SK-MEL-5 (cell line): ENCODE measurements at regions not wholly inside any gene's neighbourhood (a gene's known extent, or its start where the extent isn't known, plus 50 kb on each side); places are given as distances from the start of the nearest gene placed in this dataset.
"Not testable (repeated sequence)": the region's sequence is repeated elsewhere in the genome, so short reads cannot be mapped to it uniquely, and the experiment has no call there.

ENCODE experiments used
- DNase-seq: peaks from one replicate; pipeline ENCODE4 v3.0.0-alpha.2; 2016; ENCODE audit warnings: low read depth, low spot score
- in situ Hi-C: cut with HindIII; loops from 2 replicates; pipeline ENCODE4 v1.10.0; 2016; ENCODE audit warnings: low sequenced_read_pairs, high pct_unique_total_duplicates, low pct_unique_long_range_greater_than_20kb

DNA sequence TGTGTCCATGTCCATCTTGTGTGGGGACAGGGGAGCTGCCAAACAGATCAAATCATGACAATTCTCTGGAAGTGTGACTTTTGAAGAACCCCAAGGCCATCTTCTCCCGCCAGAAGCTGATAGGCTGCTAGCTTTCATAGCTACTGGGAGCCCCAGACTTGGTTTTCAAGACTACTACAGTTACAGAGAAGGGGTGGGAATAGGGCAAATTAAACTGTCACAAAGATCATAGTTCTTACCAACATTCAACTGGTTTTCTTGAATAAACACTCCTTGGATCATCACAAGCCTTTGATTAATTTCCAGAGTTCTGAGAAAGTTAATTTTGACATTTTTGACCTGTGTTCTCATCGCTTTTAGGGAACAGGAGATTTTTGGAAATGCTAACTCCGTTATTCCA, 67.8 kb upstream of the FARP1 start:
- DNase-seq, result no peak
- in situ Hi-C loops, result no loop called here

DNA sequence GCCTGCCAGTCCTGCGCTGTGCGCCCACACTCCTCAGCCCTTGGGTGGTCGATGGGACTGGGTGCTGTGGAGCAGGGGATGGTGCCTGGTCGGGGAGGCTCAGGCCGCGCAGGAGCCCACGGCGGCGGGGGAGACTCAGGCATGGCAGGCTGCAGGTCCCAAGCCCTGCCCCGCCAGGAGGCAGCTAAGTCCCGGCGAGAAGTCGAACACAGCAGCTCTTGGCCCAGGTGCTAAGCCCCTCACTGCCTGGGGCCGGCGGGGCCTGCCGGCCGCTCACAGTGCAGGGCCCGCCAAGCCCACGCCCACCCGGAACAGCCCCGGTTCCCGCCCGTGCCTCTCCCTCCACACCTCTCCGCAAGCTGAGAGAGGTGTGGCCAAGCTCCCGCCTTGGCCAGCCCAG, 66.6 kb upstream of the FARP1 start:
- in situ Hi-C loops, DNase-seq: not testable (repeated sequence)

DNA sequence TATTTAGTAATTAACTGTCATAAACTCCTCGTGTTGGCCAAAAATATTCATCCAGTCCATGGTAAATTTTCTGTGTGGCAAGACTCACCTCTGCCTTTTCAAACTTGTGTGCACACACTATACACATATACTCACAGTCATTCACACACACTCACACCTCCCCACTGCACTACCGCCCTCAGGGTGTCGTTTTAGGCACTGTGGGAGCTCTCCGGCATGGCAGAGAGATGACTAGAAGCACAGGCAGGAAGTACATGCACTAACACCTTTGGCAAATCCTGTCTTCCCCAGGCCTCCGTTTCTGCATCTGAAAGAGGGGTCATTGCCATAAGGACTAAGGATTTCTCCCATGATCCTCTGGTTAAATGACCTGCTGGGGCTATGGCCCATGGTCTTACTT, 62.6 kb upstream of the FARP1 start:
- DNase-seq, result no peak
- in situ Hi-C loops, result no loop called here

DNA sequence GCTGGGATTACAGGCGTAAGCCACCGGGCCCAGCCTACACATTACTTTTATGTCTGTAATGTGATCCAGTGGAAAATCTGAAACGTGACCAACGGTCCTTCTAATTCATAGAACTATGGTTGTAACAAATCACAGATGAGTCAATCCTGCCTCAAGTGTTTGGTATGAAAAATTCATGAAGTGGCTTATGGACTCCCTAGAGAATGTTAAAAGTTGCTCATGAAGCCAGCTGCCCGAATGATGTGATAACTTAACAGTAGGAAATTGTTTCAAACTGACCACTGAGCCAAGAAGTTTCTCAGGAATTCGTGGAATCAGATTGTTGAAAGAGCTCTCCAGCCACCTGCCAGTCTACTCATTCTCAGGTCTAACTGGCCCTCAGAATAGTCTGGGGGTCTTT, 59.4 kb upstream of the FARP1 start:
- DNase-seq, result peak; percentile 74
- in situ Hi-C loops, result no loop called here

DNA sequence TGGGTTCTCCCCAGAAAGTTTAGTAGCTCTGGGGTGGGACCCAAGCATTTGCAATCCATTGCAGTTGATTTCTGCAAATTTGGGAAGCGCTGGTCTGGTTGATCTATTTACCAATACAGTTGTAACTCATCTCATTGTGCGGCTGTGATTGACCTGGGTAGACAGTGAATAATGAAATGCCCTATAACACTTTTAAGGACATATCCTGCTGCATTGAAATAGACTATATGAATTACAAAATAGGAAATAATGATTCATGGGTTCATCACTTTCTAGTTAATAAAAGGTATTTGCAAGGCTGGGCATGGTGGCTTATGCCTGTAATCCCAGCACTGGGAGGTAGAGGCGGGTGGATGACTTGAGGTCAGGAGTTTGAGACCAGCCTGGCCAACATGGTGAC, 59.0 kb upstream of the FARP1 start:
- DNase-seq, result no peak
- in situ Hi-C loops, result no loop called here

DNA sequence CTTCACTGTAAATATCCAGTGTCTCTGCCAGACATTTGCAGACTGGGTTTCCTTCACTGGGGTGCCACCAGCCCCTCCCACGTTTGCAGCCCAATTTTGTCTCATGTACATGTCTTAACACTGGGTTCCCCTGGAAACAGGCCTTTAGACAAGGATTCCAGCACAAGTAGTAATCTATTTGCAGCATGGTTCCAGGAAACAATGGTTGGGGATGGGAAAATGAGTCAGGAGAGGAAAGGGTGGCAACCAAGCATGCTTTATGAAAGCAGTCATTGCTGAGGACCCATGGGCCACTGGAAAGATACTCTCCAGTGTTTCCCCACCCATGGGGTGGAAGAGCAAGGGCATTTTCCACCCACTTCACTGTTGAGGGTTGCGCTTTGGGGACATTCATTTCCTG, 53.6 kb upstream of the FARP1 start:
- in situ Hi-C loops, result no loop called here
- no peak for DNase-seq

DNA sequence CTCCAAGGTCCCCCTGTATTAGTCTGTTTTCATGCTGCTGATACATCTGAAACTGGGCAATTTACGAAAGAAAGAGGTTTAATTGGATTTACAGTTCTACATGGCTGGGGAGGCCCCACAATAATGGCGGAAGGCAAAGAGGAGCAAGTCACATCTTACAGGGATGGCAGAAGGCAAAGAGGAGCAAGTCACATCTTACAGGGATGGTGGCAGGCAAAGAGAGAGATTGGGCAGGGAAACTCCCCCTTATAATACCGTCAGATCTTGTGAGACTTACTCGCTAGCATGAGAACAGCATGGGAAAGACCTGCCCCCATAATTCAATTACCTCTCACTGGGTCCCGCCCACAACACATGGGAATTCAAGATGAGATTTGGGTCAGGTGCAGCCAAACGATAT, 50.0 kb upstream of the FARP1 start:
- DNase-seq, result no peak
- in situ Hi-C loops, result no loop called here
